HG02623 (cell line): ENCODE measurements at regions not wholly inside any gene's neighbourhood (a gene's known extent, or its start where the extent isn't known, plus 50 kb on each side); places are given as distances from the start of the nearest gene placed in this dataset.
A peak's percentile ranks its signal among the peaks of the same experiment; 100 is the strongest.

ENCODE experiments used
- ATAC-seq: cut with Tn5 transposase; IDR thresholded peaks from one replicate; pipeline ENCODE4 v1.9.1; 2021; ENCODE audit warnings: moderate library complexity; ENCODE audit not compliant: unreplicated experiment

DNA sequence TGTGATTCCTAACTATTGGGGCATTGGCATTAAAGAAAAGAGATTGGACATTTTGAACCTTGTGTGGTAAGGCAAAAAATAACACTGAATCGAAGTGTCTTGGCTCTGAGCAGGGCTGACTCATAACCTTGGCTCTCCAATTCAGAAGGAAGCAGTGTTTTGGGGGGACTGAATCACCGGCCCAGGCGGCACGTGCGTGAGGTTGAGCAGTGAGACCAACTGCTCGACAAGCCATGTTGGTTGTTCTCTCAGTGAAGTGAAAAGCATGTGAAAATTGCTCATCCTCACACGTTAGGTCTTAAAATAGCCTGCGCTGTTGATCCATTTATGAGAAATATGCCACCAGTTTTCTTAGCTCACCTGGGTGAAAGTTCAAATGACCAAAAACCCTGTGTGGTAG, 137.8 kb upstream of the SPACA1 start:
- no peak for ATAC-seq

DNA sequence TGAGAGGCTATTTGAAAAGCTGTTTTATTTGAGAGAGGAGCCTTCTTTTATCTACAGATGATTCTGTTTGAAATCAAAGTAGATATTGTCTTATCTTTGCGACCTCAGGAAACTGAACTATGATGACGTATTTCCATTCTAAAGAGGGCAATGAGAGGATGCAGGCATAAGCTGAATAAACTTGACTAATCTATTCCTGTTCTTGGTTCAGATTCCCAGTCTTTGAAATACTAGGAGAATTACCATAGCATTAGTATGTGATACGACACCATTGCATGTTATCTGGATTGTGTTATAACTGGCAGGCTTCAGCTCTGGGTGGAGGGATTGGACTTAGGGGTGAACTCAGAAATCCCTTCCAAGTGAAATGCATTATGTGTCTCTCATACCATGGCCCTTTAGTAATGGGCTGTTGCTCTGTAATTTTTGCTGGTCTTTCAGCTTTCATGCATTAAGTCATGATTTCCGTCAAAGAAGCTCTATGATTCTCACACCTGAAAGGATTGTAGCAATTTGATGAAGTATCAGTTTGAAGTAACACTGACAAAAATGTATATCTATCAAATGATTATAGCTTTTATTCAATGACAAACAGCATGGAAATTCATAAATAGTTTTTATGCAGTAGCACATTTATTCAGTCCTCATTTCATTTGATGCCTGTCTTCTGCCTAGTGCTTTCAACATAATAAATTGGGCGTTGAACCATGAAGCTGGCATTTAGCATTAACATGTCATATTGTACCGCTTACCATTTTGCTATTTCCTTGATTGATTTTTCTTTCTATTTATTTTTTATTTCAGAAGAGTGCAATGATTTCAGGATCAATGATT, 138.4 kb upstream of the SPACA1 start:
- ATAC-seq, result no peak

DNA sequence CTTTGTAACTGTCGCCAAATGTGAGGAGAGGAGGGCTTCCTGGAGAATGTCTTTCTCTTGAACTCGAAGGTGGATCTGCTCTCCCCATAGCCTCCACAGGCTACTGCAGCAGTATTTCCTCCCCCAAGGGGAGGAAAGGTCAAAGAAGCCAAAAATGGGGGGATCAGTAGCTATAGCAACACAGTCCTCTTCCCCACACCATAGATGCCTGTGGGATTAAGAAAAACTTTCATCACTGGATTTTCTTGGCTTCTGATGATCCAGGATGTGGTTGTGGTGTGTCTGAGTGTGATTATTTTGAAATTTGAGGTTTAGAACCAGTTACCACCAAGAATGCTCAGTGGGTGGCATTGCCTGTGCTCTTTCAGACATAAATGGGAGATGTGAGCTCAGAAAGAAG, 140.1 kb upstream of the SPACA1 start:
- ATAC-seq, result no peak

DNA sequence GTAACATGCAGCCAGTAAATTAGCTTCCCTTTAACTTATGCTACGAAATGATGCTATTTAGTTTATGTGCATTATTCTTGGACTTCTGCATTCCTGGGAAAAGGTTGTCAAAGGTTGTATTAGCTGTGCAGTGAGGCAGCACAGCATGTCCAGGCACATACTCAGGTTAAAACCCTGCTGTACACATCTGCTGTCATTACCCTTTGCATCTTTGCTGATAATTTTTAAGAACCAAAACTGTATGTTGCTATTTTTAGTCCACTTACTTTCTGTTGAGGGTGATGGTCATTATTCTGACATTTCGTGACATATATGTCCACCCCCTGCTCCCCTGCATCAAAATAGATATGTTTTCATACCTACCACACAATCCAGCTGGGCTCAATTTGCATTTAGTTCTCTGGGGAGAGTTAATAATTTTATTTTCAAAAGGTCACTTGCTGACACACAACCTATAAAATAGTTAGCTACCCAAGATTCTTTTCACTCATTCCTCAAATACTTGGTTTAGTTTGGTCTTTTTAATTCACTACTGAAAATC, 142.5 kb upstream of the SPACA1 start:
- ATAC-seq, result peak; percentile 68

DNA sequence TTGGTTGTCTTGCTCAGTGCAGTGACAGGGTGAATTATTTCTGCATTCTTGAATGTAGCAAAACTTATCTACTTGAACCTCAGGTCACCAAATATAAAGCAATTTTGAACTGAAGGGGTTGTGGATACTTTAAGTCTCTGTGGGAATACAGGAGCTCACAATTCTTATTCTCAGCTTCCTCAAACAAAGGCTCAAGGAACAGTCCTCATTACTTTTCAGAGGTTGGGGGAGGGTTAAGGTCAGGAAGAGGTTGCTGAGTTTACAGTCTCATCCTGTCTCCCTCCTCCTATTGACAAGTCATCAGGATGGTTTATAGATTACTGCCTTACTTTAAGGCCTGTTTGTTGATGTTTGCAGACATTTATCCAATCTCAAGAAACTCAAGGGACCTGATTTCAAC, 143.6 kb upstream of the SPACA1 start:
- ATAC-seq, result no peak

DNA sequence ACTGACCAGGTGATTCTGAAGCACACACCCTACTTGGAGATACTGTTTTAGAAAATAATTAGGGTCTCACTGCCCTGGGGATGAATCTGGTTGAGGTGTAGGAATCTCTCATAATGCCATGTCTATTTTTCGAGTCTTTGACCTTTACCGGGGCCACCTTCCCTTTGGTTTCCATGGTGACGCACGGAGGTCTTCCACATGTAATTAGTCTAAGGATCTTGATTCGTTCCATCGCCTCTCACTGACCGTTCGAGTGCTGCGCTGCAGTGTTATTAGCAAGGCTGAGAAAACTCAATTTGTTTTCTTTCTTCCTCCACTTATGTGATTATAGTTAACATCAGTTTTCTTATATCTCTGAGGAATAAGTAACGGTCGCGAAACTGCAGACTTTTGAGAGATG, 144.3 kb upstream of the SPACA1 start:
- ATAC-seq, result no peak

DNA sequence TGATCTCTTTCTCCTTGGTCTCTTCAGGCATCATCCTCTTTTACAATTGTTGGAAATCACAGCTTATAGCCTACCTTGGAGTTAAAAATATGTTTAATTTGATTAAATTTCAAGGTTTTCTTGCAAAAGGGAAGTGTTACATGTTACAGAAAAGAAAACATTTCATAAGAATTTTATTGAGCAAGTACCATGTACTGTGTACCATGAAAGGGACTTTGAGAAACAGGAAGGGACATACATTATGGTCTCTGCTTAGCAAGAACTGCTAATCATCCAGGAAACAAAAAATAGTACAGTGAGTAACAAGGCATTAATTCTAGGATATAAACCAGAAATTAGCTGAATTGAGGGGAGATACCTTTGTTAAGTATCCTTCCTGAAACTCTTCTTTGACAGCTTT, 145.3 kb upstream of the SPACA1 start:
- no peak for ATAC-seq

DNA sequence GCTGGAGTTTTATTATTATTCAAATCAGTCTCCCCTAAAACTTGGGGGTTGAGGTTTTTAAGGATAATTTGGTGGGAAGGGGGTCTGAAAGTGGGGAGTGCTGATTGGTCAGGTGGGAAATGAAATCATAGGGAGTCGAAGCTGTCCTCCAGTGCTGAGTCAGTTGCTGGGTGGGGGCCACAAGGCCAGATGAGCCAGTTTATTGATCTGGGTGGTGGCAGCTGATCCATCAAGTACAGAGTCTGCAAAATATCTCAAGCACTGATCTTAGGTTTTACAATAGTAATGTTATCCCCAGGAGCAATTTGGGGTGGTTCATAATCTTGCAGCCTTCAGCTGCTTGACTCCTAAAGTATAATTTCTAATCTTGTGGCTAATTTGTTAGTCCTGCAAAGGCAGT, 146.0 kb upstream of the SPACA1 start:
- ATAC-seq, result no peak

DNA sequence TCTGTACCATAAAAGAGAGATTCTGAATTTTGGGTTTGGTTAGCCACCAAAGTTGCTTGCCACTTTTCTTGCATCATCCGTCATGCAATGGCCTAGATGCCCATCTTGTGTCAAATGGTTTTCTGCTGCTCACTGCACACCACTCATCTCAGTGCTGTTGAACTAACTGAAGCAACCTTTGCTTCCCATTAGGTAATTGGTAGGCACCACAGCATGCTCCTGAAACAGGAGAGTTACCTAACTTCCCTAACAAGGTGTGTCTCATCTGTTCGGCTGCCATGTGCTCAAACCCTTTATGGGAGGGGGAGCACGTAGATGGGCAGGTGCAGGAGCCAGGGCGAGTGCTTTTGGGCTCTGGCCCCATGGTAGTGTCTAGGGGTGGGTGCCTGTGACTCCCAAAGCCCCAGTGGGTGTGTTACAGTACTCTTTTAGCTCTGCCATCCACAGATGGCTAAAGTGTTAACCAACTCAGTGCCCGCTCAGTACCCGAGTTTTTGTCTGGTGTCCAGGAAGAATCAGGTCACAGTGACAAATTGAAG, 147.4 kb upstream of the SPACA1 start:
- ATAC-seq, result no peak

DNA sequence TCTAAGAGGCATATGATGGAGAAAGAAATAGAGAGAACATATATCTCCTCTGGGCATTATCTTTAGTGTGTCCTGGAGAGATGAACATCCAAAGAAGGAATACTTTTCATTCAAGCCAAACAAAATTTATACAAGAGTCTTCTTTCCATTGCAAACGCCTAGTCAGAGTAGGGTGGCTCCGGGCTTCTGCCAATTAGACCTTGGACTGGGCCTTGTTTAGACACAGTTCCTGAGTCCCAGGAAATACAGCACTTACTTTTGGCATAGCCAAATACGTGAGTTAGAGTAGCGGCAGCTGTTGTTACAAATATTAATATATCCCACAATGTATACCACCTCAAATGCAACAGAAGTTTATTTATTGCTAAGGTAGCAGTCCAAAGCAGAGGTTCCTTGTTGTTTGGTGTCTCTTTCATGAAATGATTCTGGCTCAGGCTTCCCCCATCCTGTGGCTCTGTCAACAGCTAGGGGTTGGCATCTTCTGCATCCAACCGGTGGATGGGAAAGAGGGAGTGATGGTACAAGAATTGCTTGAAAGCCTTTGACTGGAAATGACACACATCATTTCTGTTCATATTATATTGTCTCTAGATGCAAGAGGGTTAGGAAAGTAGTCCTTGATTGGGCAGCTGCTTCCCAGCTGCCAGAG, 148.0 kb upstream of the SPACA1 start:
- ATAC-seq, result no peak

DNA sequence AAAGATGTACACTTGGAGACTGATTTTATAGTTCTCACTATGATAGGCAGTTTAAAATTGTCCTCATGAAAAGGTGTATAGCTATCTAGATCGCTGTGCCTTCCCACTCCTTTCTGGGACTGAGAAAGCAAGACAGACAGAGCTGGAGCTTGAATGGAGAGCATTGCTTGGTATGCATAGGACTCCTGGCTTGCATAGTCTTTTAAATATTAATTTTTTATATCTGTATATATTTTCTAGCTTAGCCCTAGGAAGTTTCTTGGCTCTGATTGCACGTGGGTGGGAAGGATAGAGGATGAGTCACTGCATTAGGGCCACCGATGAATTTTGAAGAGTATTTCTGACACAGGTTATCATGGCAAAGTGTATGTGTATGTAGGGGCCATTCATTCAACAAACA, 150.0 kb upstream of the SPACA1 start:
- ATAC-seq, result no peak

DNA sequence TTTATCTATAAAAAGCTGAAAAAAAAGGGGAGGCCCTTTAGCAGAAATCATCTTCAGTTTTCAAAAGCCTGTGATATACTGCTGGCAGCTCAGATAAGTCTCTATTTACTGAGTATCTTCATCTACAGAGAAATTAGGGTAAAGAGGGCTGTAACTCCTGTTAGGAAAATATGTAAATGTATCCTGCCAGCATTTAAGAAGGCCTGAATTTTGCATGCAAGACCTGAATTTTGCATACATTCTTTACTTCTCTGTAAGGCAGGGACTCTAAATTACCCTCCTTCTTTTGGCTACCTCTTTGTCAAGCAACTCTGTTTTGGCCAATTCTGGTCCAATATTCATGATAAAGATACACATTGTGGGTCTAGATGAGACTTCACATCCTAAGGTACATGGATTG, 150.6 kb upstream of the SPACA1 start:
- ATAC-seq, result no peak

DNA sequence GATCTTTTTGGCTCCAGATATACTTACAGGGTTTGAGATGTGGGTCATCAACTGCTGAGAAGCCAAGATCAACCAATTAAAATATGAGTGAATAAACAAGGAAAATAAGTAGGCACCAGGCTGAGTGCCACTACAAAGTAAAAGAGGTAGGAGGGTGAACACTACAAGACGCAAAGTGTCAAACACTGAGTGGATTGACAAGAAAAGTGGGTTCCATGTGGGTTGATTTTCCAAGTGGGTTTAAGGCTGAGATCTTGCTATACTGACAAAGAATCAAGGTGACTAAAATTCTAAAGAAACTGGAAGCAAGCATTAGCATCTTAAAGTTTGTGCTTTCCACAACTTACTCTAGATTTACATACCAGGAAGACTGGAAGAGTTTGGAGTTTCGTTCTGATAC, 160.4 kb upstream of the SPACA1 start:
- no peak for ATAC-seq

DNA sequence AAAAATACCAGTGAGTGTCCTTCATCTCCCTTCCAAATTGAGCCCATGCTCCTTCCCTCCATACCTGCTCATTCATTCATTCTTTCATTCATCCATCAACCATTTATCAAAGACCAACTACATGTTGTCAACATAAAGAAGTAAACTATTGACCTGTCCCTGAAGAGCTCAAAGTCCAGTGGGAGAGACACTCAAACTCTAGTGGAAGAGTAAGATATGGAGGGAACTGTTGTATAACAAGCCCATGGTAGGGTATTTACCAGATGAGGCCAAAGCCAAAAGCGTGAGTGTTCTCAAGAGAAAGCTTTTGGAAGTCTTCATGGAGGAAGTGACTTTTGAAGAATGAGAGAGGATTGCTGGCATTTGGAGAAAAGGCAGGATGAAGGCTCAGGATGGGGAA, 163.4 kb upstream of the SPACA1 start:
- ATAC-seq, result no peak

DNA sequence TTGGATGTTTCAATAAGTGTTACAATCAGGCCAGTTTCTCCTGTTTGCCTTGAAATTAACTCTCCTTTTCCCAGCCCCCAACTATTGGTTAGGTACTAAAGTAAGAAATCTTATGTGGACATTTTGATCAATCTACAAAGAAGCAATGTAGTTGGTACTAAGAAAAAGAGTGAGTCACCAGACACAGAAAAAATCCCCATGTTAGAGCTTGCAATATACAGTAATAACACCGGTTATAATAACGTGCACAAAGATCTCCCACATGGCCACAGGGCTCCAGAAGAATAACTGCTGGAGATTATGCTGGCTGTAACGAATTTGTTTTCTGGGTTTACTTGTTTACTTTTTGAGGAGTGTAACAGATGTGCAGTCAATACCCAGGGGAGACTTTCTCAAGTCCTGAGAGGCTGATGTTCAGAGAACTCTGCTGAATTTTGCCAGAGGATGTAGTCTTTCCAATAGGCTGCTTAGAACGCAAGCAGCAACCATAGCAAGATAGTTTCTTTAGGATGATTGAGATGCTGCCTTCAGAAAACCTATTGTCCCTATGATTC, 166.2 kb upstream of the SPACA1 start:
- ATAC-seq, result no peak

DNA sequence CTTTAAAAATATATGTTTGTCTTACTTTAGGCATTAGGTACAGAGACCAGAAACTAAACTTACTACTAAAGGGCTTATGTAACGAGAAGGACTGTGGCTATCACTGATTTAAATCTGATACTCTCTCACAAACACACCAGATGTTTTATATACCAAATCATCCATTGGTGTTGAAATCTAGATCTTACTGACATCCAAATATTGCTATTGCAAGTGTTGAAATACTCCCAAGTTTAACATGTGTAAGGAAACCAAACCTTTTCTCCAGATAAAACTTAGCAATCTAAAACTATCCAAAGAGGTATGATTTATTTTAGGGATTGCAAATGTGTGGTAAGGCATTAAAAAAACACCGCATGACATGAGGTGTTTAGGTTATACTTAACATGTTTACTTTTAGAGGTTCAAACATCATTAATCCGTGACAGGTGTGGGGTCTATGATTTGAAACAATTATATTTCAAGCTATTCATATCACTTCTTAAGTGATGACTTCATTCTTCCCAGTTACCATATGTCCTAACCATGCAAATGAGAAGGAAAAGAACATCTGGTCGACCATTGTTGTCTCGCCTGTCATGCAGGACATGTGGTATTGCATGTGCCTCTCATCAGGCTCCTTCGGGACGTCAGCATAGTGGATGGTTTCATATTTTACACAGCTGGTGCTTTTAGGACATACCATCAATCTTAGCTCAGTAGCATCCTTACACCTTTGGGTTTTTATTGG, 168.3 kb upstream of the SPACA1 start:
- ATAC-seq, result peak; percentile 78

DNA sequence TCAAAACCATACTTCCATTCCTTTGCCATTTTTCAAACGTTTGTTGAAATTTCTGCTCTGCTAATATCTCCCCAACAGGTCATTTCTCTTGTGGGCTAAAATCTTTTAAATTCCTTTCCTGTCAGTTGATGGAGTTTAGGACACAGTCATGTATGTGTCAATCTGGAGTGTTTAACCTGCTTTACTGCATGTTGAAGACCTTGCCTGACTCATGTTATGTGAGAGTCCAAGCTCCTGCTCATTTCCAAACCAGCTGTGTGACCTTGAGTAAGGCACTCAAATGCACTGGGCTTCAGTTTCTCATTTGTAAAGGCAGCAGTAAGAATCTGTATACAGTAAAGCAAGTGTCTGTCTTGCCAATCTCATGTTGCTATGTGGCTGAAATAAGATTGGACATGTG, 171.9 kb upstream of the SPACA1 start:
- no peak for ATAC-seq

DNA sequence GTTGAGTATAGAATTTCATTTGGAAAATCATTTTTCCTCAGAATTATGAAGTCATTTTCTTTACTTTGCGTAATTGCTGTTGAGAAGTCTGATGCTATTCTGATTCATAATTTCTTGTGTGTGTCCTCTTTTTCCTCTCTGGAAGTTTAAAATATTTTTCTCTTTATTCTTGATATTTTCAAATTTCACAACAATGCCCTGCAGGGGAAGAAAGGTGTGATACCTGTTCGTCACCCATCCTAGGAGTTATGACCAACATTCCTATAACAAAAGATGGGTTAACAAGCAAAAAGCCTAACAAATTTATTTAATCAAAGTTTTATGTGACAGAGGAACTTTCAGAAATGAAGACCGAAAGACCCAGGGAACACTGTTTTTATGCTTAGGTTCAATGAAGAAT, 171.5 kb upstream of the AKIRIN2 start:
- ATAC-seq, result no peak

DNA sequence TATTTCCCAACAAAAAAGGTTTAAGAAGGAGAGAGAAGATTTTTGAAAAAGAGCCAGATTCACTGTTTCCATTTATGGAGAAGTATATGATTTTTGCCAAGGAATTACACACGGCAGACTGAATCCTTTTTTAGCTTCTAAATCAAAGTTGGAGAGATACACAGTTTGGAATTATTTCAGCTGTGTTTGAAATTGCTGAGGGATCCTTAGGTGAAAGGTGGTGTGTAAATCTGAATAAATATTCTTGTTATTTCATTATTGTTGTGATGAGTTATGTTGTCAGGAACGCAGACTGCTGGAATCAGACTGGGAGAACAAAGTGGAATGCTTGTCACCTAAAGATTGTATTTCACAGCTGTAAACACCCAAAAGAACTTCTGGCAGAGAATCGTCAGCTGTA, 168.5 kb upstream of the AKIRIN2 start:
- no peak for ATAC-seq

DNA sequence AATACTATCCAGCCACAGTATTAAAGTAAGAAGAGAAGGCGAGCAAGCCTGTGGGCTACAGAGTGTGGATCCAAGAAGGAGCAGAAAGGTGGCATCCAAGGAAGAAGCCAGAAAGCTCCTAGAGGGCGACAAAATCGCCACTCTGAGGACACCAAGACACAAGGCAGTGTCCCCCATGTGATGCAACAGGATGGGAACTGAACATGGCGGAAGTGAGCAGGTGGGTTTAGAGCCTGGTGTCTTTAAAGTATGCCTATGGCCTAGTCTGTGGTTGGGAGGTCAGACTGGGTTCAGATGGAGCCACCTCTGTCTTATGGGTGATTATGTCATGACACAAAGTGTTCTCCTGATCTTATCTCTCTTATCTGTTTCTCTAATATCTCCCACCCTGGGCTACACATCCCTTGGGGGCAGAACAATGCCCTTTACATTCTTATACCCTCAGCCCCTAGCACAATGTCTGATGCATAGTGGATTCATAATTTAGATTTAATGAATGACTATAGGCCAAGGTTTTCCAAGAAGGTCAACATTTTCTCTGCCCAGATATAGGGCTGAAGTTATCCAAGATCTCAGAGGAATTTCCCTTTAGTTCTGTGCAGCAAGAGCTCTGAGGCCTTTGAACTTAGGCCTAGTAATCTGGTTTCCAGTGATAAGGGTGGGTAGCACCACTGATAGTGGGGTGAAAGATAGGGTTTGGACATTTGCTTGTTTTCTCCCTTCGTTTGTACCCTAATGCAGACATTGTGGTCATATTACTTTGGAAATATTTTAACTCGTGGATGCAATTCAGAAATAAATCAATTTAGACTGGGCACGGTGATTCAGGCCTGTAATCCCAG, 167.3 kb upstream of the AKIRIN2 start:
- no peak for ATAC-seq
